Coronary artery (tissue), 2 donors: ENCODE measurements at regions not wholly inside any gene's neighbourhood (a gene's known extent, or its start where the extent isn't known, plus 50 kb on each side); places are given as distances from the start of the nearest gene placed in this dataset.

Experiments
- DNase-seq: peaks from one replicate; pipeline ENCODE4 v3.0.0-alpha.2; 2017; ENCODE audit warnings: low spot score
- H3K27ac ChIP-seq, 2 donors: fragments of 200-600 bp; sonication (generic); one replicate each; pipeline ENCODE4 v1.5.1; 2016 to 2019
- H3K4me3 ChIP-seq: fragments of 200-600 bp; sonication (generic); 2 replicates; pipeline ENCODE4 v1.5.1; 2016; ENCODE audit warnings: mild to moderate bottlenecking, moderate library complexity
- CTCF ChIP-seq: fragments of 200-600 bp; sonication (generic); IDR thresholded peaks from one replicate; pipeline ENCODE4 v1.5.1; 2019; ENCODE audit warnings: antibody characterized with exemption

GRCh38 chr15:93565201-93565600, 476.2 kb upstream of the RGMA start:
- Histone ChIP-seq H3K27ac (no peak overlapping the region), H3K4me3 (no peak overlapping the region)
- no peak for DNase-seq
- TF ChIP-seq CTCF: no peak

- H3K4me3 ChIP-seq: no peak overlapping the region
- no peak overlapping the region for H3K27ac ChIP-seq
- no peak for TF ChIP-seq CTCF
- no peak for DNase-seq
Observed at GRCh38 chr15:93563218-93563617, 474.2 kb upstream of the RGMA start.

GRCh38 chr15:93562395-93563123, 473.5 kb upstream of the RGMA start:
- TF ChIP-seq CTCF: no peak
- H3K4me3 ChIP-seq: no peak overlapping the region
- no peak overlapping the region for H3K27ac ChIP-seq
- no peak for DNase-seq

- no peak for DNase-seq
- Histone ChIP-seq H3K27ac (no peak overlapping the region), H3K4me3 (no peak overlapping the region)
- TF ChIP-seq CTCF: no peak
Observed at GRCh38 chr15:93557696-93558095, 468.7 kb upstream of the RGMA start.

GRCh38 chr15:93553167-93553935, 464.3 kb upstream of the RGMA start:
- H3K27ac ChIP-seq: no peak overlapping the region
- DNase-seq: no peak

GRCh38 chr15:93543093-93543492, 454.1 kb upstream of the RGMA start:
- Histone ChIP-seq H3K27ac (no peak overlapping the region), H3K4me3 (no peak overlapping the region)
- DNase-seq: no peak
- no peak for TF ChIP-seq CTCF

More at GRCh38 chr15:93553167-93553935, 464.3 kb upstream of the RGMA start:
- no peak for TF ChIP-seq CTCF
- H3K4me3 ChIP-seq: no peak overlapping the region
